Neuronal stem cell (in vitro differentiated cells): ENCODE measurements at regions not wholly inside any gene's neighbourhood (a gene's known extent, or its start where the extent isn't known, plus 50 kb on each side); places are given as distances from the start of the nearest gene placed in this dataset.
"Not testable (repeated sequence)": the region's sequence is repeated elsewhere in the genome, so short reads cannot be mapped to it uniquely, and the experiment has no call there.

Experiments used
- DNase-seq: peaks from one replicate; pipeline ENCODE4 v3.0.0-alpha.2; 2013; ENCODE audit warnings: low spot score
- H2AFZ ChIP-seq: one replicate; pipeline ENCODE4 v1.6.1; 2013; ENCODE audit warnings: mild to moderate bottlenecking, low read length, inconsistent platforms
- H2AK5ac ChIP-seq: 2 replicates; pipeline ENCODE4 v1.6.1; 2013; ENCODE audit warnings: low read depth, mild to moderate bottlenecking, inconsistent platforms, low read length, moderate library complexity, mixed read lengths
- H2BK120ac ChIP-seq: 2 replicates; pipeline ENCODE4 v1.6.1; 2013; ENCODE audit warnings: low read depth, mild to moderate bottlenecking, inconsistent platforms, low read length, moderate library complexity, mixed read lengths
- H2BK12ac ChIP-seq: one replicate; pipeline ENCODE4 v1.6.1; 2013; ENCODE audit warnings: low read length, inconsistent platforms
- H2BK15ac ChIP-seq: 2 replicates; pipeline ENCODE4 v1.6.1; 2013; ENCODE audit warnings: mild to moderate bottlenecking, low read length, inconsistent platforms, mixed read lengths
- H2BK5ac ChIP-seq: one replicate; pipeline ENCODE4 v1.6.1; 2013; ENCODE audit warnings: inconsistent platforms, mild to moderate bottlenecking, low read length, moderate library complexity
- H3K14ac ChIP-seq: one replicate; pipeline ENCODE4 v1.6.1; 2013; ENCODE audit warnings: low read length, inconsistent platforms
- H3K18ac ChIP-seq: 2 replicates; pipeline ENCODE4 v1.6.1; 2013; ENCODE audit warnings: low read length, inconsistent platforms
- H3K23ac ChIP-seq: 2 replicates; pipeline ENCODE4 v1.6.1; 2013; ENCODE audit warnings: low read depth, mild to moderate bottlenecking, mixed read lengths, low read length, inconsistent platforms; ENCODE audit not compliant: poor library complexity
- H3K27ac ChIP-seq: replicated peaks from 3 replicates; pipeline ENCODE4 v1.5.1; 2013; ENCODE audit warnings: low read length, inconsistent platforms
- H3K27me3 ChIP-seq, 3 experiments: 2 replicates each; pipeline ENCODE4 v1.6.1; 2013; ENCODE audit warnings: low read length in 3 of 3, mild to moderate bottlenecking in 2 of 3, inconsistent platforms in 1 of 3, low read depth in 1 of 3, mixed read lengths in 1 of 3, moderate library complexity in 1 of 3; ENCODE audit not compliant: control insufficient read depth in 3 of 3, insufficient read depth in 3 of 3
- H3K36me3 ChIP-seq, 2 donors: replicated peaks in 1 of 2; 2 replicates each; pipeline ENCODE4 v1.6.1; 2013; ENCODE audit warnings: low read length in 2 of 2; ENCODE audit not compliant: control insufficient read depth in 2 of 2, insufficient read depth in 2 of 2
- H3K4ac ChIP-seq: 2 replicates; pipeline ENCODE4 v1.6.1; 2013; ENCODE audit warnings: inconsistent platforms, mild to moderate bottlenecking, low read length, moderate library complexity
- H3K4me1 ChIP-seq, 2 donors: 1 replicate in 1 of 2; 2 replicates in 1 of 2; pipeline ENCODE4 v1.6.1; 2013; ENCODE audit warnings: low read length in 2 of 2, low read depth in 1 of 2; ENCODE audit not compliant: control insufficient read depth in 2 of 2, insufficient read depth in 1 of 2
- H3K4me2 ChIP-seq: one replicate; pipeline ENCODE4 v1.6.1; 2013; ENCODE audit warnings: mild to moderate bottlenecking, low read length, inconsistent platforms; ENCODE audit not compliant: insufficient read depth, poor library complexity, severe bottlenecking
- H3K4me3 ChIP-seq, 2 donors: 2 replicates each; pipeline ENCODE4 v1.5.1; 2013; ENCODE audit warnings: low read length in 2 of 2, mild to moderate bottlenecking in 2 of 2, inconsistent platforms in 1 of 2, moderate library complexity in 1 of 2
- H3K79me1 ChIP-seq: one replicate; pipeline ENCODE4 v1.6.1; 2013; ENCODE audit warnings: low read depth, mild to moderate bottlenecking, inconsistent platforms, low read length, moderate library complexity
- H3K9ac ChIP-seq: one replicate; pipeline ENCODE4 v1.6.1; 2013; ENCODE audit warnings: mild to moderate bottlenecking, low read depth, low read length, inconsistent platforms; ENCODE audit not compliant: poor library complexity
- H3K9me3 ChIP-seq, 2 donors: replicated peaks in 1 of 2; 2 replicates each; pipeline versions ENCODE3 to v1.6.1; 2013; ENCODE audit warnings: low read length in 2 of 2, mild to moderate bottlenecking in 2 of 2, inconsistent platforms in 1 of 2, low read depth in 1 of 2, mixed read lengths in 1 of 2, moderate library complexity in 1 of 2; ENCODE audit not compliant: control insufficient read depth in 2 of 2, insufficient read depth in 1 of 2
- H4K8ac ChIP-seq: one replicate; pipeline ENCODE4 v1.6.1; 2013; ENCODE audit warnings: low read depth, mild to moderate bottlenecking, inconsistent platforms, low read length, moderate library complexity
- H4K91ac ChIP-seq: one replicate; pipeline ENCODE4 v1.6.1; 2013; ENCODE audit warnings: low read length, low read depth, mild to moderate bottlenecking, inconsistent platforms; ENCODE audit not compliant: poor library complexity
- WGBS, 2 donors: extraction: QIAGEN DNeasy Blood & Tissue Kit; methylation state at CpG; one replicate each; pipeline ENCODE4 v1.1.7; 2013; ENCODE audit warnings: missing lambda C conversion rate in 2 of 2, mixed read lengths in 1 of 2; ENCODE audit not compliant: insufficient read length in 2 of 2, insufficient replicate concordance in 1 of 2; ENCODE audit errors: extremely low coverage in 2 of 2; 5-methylcytosine and 5-hydroxymethylcytosine counted together

DNA sequence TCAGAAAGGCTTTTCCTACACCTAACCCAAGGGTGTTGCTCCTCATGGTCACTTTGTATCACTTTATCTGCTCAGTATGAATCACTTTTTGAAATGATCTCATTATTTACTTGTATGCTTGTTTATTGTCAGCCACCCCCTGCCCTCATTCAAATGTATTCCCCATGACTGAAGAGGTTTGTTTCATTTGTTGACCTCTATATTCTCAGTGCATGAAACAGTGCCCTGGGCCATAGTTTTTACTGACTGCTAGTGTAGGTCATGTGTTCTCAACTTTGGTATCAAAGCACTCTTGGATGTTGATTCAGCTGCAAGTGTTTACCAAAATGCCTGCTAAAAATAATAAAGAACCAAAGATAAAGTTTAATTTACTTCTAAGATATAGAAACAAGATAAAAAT is 381.7 kb upstream of the ARPP21 start:
- Histone ChIP-seq H3K79me1 (no peaks in the 10 kb centered on the region), H3K36me3 (no peaks in the 10 kb centered on the region), H3K27me3 (no peaks in the 10 kb centered on the region), H3K4me2 (no peak overlapping the region), H2BK5ac (no peak overlapping the region), H3K9ac (no peak overlapping the region), H2BK15ac (no peak overlapping the region), H4K91ac (no peak overlapping the region), H3K14ac (no peak overlapping the region), H2AFZ (no peak overlapping the region), H2BK12ac (no peak overlapping the region), H3K27ac (no peak overlapping the region), H4K8ac (no peak overlapping the region), H3K9me3 (no peaks in the 10 kb centered on the region), H3K4me3 (no peak overlapping the region), H3K4me1 (no peaks in the 10 kb centered on the region), H3K18ac (no peak overlapping the region), H3K23ac (no peak overlapping the region), H3K4ac (no peak overlapping the region), H2AK5ac (no peak overlapping the region), H2BK120ac (no peak overlapping the region)
- no peak for DNase-seq

DNA sequence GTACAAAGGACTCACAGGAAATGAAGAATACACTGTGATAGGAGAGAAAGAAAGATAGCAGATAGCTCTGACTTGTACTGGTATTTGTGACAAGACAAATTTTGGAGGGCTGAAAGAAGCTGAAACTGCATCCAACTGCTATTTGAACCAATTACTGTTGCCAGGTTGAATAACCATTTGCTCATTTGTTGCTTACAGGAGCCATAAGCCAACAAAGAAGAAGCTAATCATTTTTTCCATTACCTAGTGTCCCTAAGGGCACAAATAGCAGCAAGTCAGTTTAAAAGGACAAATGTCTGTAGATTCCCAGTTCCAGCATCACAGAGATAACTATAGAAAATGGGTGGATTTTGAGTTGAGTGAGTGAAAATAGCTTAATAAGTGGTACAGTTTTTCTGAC is 376.9 kb upstream of the ARPP21 start:
- no peak overlapping the region for H3K14ac ChIP-seq
- H3K36me3 ChIP-seq, result no peaks in the 10 kb centered on the region
- no peak overlapping the region for H3K18ac ChIP-seq
- no peaks in the 10 kb centered on the region for H3K9me3 ChIP-seq
- H3K4me2 ChIP-seq, result no peak overlapping the region
- H3K4me3 ChIP-seq, result no peak overlapping the region
- H4K91ac ChIP-seq, result no peak overlapping the region
- no peaks in the 10 kb centered on the region for H3K27me3 ChIP-seq
- no peak overlapping the region for H2BK5ac ChIP-seq
- no peak overlapping the region for H4K8ac ChIP-seq
- no peak overlapping the region for H2BK15ac ChIP-seq
- no peak for DNase-seq
- H3K4me1 ChIP-seq, result no peaks in the 10 kb centered on the region
- no peak overlapping the region for H3K27ac ChIP-seq
- H2BK12ac ChIP-seq, result no peak overlapping the region
- H2AFZ ChIP-seq, result no peak overlapping the region
- no peak overlapping the region for H3K4ac ChIP-seq
- H3K79me1 ChIP-seq, result no peaks in the 10 kb centered on the region
- no peak overlapping the region for H3K9ac ChIP-seq
- H2BK120ac ChIP-seq, result no peak overlapping the region
- H3K23ac ChIP-seq, result no peak overlapping the region
- H2AK5ac ChIP-seq, result no peak overlapping the region

DNA sequence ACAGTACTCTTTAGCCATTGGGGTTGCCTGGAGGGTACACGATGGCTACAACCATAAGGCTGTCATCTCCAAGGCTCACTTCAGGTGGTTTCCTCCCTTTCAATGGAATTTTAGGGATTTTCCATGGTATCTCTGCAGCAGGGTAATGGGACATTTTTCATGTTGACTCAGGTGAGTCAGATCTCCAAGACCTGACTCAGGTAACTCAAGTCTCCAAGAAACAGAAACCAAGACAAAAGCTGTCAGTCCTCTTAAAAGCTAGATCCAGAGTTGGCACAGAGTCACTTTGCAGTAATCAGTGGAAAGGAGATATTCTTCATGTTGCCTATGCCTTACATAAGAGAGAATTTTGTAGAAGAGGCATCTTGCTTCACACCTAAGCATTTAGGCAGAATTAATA is 375.8 kb upstream of the ARPP21 start:
- Histone ChIP-seq H2BK5ac (no peak overlapping the region), H2AFZ (no peak overlapping the region), H2BK12ac (no peak overlapping the region), H3K14ac (no peak overlapping the region), H3K27me3 (no peaks in the 10 kb centered on the region), H2AK5ac (no peak overlapping the region), H3K9me3 (no peaks in the 10 kb centered on the region), H3K4me3 (no peak overlapping the region), H3K27ac (no peak overlapping the region), H3K23ac (no peak overlapping the region), H2BK120ac (no peak overlapping the region), H3K4ac (no peak overlapping the region), H3K36me3 (no peaks in the 10 kb centered on the region), H3K9ac (no peak overlapping the region), H3K4me2 (no peak overlapping the region), H3K79me1 (no peaks in the 10 kb centered on the region), H4K91ac (no peak overlapping the region), H4K8ac (no peak overlapping the region), H2BK15ac (no peak overlapping the region), H3K18ac (no peak overlapping the region), H3K4me1 (no peaks in the 10 kb centered on the region)
- WGBS, 2 donors, result no CpG with 5 or more reads among the region's 1 CpG
- no peak for DNase-seq

DNA sequence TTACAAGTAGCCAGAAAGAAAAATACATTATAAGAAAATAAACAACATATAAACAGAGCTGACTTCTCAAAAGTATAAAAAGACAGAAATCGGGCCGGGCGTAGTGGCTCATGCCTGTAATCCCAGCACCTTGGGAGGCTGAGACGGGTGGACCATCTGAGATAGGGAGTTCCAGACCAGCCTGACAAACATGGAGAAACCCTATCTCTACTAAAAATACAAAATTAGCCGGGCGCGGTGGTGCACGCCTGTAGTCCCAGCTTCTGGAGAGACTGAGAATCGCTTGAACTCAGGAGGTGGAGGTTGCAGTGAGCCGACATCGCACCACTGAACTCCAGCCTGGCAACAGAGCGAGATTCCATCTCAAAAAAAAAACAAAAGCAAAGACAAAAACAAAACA is 373.3 kb upstream of the ARPP21 start:
- H3K4me1 ChIP-seq, H3K27ac ChIP-seq, H3K27me3 ChIP-seq, DNase-seq, H3K4me3 ChIP-seq, H3K18ac ChIP-seq, H3K36me3 ChIP-seq, H3K4me2 ChIP-seq, H2BK120ac ChIP-seq, H2BK15ac ChIP-seq, H4K91ac ChIP-seq, H2BK5ac ChIP-seq, H3K4ac ChIP-seq, H3K14ac ChIP-seq, H2AK5ac ChIP-seq, H4K8ac ChIP-seq, H2AFZ ChIP-seq, H3K79me1 ChIP-seq, H3K9ac ChIP-seq, H3K23ac ChIP-seq, H2BK12ac ChIP-seq, H3K9me3 ChIP-seq: not testable (repeated sequence)
- no CpG with 5 or more reads among the region's 12 CpGs for WGBS, 2 donors
